ENCODE measurements at regions not wholly inside any gene's neighbourhood (a gene's known extent, or its start where the extent isn't known, plus 50 kb on each side); places are given as distances from the start of the nearest gene placed in this dataset.
"Not testable (repeated sequence)": the region's sequence is repeated elsewhere in the genome, so short reads cannot be mapped to it uniquely, and the experiment has no call there.

DNA sequence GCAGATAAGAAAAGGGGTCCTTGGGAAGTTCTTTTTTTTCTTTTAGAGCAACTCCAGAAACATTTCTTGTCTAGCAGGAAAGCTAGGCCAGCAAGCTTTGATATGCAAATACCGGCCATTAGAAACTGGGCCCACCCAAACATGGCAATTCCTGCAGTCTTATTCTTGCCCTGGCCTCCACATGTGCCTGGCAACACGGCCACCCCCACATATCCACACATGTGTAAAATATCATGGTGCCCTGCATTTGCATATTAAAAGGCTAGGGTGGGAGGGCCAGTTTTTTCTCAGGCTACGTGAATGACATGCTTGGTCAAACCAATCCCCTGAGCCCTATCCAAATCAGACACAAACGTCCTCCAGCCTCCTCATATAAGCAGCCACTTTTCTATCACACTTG, 171.7 kb upstream of the ZCCHC13 start:
- TF ChIP-seq, protein P1, sequence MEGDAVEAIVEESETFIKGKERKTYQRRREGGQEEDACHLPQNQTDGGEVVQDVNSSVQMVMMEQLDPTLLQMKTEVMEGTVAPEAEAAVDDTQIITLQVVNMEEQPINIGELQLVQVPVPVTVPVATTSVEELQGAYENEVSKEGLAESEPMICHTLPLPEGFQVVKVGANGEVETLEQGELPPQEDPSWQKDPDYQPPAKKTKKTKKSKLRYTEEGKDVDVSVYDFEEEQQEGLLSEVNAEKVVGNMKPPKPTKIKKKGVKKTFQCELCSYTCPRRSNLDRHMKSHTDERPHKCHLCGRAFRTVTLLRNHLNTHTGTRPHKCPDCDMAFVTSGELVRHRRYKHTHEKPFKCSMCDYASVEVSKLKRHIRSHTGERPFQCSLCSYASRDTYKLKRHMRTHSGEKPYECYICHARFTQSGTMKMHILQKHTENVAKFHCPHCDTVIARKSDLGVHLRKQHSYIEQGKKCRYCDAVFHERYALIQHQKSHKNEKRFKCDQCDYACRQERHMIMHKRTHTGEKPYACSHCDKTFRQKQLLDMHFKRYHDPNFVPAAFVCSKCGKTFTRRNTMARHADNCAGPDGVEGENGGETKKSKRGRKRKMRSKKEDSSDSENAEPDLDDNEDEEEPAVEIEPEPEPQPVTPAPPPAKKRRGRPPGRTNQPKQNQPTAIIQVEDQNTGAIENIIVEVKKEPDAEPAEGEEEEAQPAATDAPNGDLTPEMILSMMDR (IDR thresholded peaks at IDR 0.05; ENCODE audit: low read depth, low read length, missing control alignments): no peak
- H3K4me3 ChIP-seq (replicated peaks; ENCODE audit: low read depth, low read length): no peak overlapping the region
- DNase-seq (ENCODE audit: extremely low read depth, low read depth): no peak

DNA sequence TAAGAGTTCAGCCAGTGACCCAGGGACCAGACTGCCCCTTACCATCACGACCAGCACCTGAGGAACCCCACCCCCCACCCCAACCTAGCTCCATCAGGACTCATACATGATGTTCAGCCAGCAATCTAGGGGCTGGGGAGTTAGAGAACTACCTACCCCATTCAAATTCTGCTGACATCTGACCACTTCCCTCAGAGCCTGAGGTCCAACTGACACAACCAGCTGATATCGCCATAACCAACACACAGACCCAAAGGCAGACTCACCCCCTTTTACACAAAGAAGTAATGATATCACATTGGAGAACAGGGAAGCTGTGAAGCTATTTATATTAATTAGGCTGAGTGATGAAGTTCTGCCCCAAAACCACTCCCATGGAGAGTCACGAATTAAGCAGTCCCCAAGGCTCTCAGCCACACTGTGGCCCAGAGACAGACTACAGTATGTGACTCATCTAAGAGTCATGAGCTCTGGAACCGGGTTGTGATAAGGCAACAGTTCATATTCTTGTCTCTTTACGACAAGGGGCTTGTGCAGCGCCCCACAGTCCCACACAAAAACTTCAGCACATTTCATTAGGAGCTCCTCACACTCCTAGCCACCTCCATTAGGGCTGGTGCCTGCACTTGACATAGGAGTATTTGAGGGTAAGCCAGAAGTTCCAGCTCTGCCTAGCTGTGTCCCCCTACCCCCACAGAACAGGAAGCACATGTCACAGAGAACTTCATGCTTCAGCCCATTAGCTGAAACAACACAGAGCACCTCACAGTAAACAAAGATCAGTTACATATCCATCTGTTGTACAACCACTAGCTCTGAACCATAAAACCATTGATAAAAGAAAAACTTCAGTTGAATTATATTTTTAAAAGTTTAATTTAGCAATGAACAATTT, 184.7 kb upstream of the ZCCHC13 start:
- TF ChIP-seq, protein P1 (IDR thresholded peaks at IDR 0.05; ENCODE audit: low read depth, low read length, missing control alignments): no peak
- DNase-seq (ENCODE audit: extremely low read depth, low read depth): peak; percentile 21

DNA sequence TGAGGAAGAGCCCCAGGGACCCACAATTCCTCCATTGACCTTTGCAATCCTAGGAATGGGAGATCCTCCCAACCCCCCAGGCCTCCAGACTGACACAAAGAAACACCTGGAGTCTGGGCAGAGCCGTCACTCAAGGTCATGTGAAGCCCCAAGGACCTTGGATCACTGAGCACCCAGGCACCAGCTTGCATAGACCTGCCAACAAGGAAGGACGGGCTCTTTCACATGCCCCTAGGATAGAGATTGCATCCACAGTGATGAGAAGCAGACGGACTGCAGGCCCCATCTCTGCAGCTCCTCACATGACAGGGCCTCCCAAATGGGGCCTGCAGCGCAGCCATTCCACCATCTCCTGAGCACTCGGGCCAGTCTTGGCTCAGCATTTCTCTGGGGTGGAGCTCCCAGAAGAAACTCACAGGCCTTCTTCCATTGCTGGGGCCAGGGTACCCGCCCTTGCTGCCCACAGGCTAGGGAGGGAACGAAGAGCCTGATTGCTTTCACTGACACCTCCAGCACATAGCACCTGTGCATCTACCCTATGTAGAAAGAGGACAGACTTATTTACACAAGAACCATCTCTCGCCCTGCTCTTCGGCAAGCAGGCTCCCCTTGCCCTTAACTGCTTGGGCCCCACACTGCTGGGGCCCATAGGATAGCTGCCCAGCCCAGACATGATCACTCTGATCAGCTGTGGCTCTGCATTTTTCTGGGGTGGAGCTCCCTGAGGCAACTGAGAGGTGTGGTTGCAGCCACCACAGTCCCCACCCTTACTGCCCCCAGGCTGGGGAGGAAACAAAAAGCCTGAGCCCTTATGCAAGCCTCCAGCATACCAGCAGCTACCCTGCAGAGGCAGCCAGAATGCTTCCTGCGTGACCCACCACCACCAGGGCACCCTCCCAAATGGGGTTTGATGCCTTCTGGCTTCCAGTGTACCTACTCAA, 185.7 kb upstream of the ZCCHC13 start:
- DNase-seq (ENCODE audit: extremely low read depth, low read depth): no peak
- TF ChIP-seq, protein P1 (IDR thresholded peaks at IDR 0.05; ENCODE audit: low read depth, low read length, missing control alignments): no peak
- no peak overlapping the region for H3K4me3 ChIP-seq (replicated peaks; ENCODE audit: low read depth, low read length)

More for the DNA sequence above, 184.7 kb upstream of the ZCCHC13 start:
- H3K4me3 ChIP-seq (replicated peaks; ENCODE audit: low read depth, low read length): no peak overlapping the region

DNA sequence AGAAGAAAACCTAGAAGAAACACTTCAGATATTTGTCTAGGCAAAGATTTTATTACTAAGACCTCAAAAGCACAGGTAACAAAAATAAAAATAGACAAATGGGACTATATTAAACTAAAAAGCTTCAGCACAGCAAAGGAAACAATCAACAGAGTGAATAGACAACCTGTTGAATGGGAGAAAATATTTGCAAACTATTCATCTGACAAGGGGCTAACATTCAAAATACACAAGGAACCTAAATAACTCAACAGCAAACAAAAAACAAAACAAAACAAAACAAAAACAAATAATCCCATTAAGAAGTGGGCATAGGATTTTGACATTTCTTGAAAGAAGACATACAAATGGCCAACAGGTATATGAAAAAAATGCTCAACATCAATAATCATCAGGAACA, 192.7 kb upstream of the ZCCHC13 start:
- no peak for DNase-seq (ENCODE audit: extremely low read depth, low read depth)
- TF ChIP-seq, protein P1 (IDR thresholded peaks at IDR 0.05; ENCODE audit: low read depth, low read length, missing control alignments): no peak
- no peak overlapping the region for H3K4me3 ChIP-seq (replicated peaks; ENCODE audit: low read depth, low read length)

DNA sequence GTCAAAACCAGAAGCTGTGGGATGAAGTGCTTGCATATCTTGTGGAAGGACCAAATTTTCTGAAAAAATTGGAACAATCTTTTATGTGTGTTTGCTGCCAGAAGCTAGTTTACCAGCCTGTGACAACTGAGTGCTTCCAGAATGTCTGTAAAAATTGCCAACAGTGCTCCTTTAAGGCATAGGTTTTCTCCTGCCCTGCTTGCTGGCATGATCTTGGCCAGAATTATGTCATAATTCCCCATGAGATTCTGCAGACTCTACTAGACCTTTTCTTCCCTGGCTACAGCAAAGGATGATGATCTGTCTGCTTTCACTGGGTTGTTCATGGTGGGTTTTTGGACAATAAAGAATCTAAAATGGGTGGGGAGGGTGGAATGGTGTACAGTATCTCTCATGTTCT, 196.3 kb upstream of the ZCCHC13 start:
- H3K4me3 ChIP-seq (replicated peaks; ENCODE audit: low read depth, low read length): no peak overlapping the region
- no peak for DNase-seq (ENCODE audit: extremely low read depth, low read depth)
- TF ChIP-seq, protein P1 (IDR thresholded peaks at IDR 0.05; ENCODE audit: low read depth, low read length, missing control alignments): no peak

DNA sequence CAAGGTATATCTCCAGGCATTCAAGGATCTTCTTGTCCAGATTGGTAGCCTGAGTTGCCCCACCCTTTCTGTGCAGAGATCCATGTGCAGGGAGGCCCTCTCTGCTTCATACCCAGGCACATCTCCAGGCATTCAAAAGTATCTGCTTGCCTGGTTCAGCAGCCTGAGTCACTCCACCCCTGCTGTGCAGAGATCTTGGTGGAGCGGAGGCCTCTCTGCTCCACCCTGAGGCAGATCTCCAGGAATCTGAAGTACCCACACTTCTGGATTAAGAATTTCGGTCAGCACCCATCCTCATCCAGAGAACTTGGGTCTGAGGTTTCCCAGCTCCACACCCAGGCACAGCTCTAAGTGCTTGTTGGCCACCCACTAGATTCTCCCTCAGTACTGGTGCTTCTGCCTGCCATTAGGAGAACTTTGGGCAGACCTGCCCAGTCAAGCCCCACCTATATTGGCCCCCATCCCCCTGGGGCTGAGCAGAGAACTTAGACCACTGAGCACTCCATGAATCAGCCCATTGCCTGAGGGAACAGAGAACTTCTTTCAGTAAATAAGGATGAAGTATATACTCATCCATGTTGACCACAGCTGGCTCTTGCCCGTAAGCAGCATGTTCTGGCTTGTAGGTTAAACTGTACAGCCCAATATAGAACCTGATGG, 199.5 kb upstream of the ZCCHC13 start:
- DNase-seq (ENCODE audit: extremely low read depth, low read depth): no peak
- TF ChIP-seq, protein P1 (IDR thresholded peaks at IDR 0.05; ENCODE audit: low read depth, low read length, missing control alignments): no peak
- no peak overlapping the region for H3K4me3 ChIP-seq (replicated peaks; ENCODE audit: low read depth, low read length)

DNA sequence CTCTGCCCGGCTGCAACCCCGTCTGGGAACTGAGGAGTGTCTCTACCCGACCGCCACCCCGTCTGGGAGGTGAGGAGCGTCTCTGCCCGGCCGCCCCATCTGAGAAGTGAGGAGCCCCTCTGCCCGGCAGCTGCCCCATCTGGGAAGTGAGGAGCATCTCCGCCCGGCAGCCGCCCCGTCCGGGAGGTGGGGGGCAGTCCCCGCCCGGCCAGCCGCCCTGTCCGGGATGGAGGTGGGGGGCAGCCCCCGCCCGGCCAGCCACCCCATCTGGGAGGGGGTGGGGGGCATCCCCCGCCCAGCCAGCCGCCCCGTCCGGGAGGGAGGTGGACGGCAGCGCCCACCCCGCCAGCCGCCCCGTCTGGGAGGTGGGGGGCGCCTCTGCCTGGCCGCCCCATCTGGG, 205.6 kb upstream of the ZCCHC13 start:
- DNase-seq (ENCODE audit: extremely low read depth, low read depth); H3K4me3 ChIP-seq (replicated peaks; ENCODE audit: low read depth, low read length): not testable (repeated sequence)
